Esophagus squamous epithelium (tissue), 5 donors: ENCODE measurements at regions not wholly inside any gene's neighbourhood (a gene's known extent, or its start where the extent isn't known, plus 50 kb on each side); places are given as distances from the start of the nearest gene placed in this dataset.

Experiments
- DNase-seq: peaks from one replicate; lab custom pipeline; 2025; lab: John Stamatoyannopoulos, UW
- H3K27ac ChIP-seq, 4 donors: fragments of 200-600 bp; sonication (generic); one replicate each; pipeline ENCODE4 v1.5.1; 2016 to 2019; ENCODE audit warnings: mild to moderate bottlenecking in 1 of 4
- H3K27me3 ChIP-seq, 4 donors: fragments of 200-600 bp; sonication (generic); 1 replicate in 3 of 4; 2 replicates in 1 of 4; pipeline versions ENCODE4 v1.5.1 to v1.6.0; 2017 to 2021; ENCODE audit warnings: antibody characterized with exemption in 1 of 4
- H3K36me3 ChIP-seq, 3 donors: fragments of 200-600 bp; sonication (generic); one replicate each; pipeline ENCODE4 v1.5.1; 2016 to 2019
- H3K4me1 ChIP-seq, 3 donors: fragments of 200-600 bp; sonication (generic); one replicate each; pipeline ENCODE4 v1.5.1; 2017 to 2019
- H3K4me3 ChIP-seq, 4 donors: fragments of 200-600 bp; sonication (generic); 1 replicate in 3 of 4; 2 replicates in 1 of 4; pipeline ENCODE4 v1.5.1; 2016 to 2019; ENCODE audit warnings: mild to moderate bottlenecking in 2 of 4, moderate library complexity in 1 of 4
- H3K9me3 ChIP-seq, 3 donors: fragments of 200-600 bp; sonication (generic); one replicate each; pipeline ENCODE4 v1.5.1; 2016 to 2019
- POLR2A ChIP-seq, 4 donors: fragments of 450-650 bp; IDR thresholded peaks; one replicate each; pipeline ENCODE4 v1.6.1; 2017; ENCODE audit warnings: antibody characterized with exemption in 4 of 4, mild to moderate bottlenecking in 4 of 4, moderate library complexity in 3 of 4
- WGBS, 2 donors: methylation state at CpG; one replicate each; pipeline ENCODE4 v1.1.5; 2018; 5-methylcytosine and 5-hydroxymethylcytosine counted together
- intact Hi-C: fragments of 100-400 bp; cut with DNase I; formaldehyde crosslinking; loops from one replicate; pipeline ENCODE4 v1.15.0; 2022
- TF ChIP-seq, protein P1 (sequence below), 6 experiments: fragments of 450-650 bp in 4 of 6; fragments of 200-600 bp in 2 of 6; sonication (generic) in 2 of 6; IDR thresholded peaks; one replicate each; pipeline ENCODE4 v1.5.1; 2016 to 2019; ENCODE audit warnings: antibody characterized with exemption in 6 of 6, mild to moderate bottlenecking in 4 of 6, moderate library complexity in 4 of 6
- donor health status: DM: yes; HTN: yes; CAD: no.

- intact Hi-C loops = no loop called here
- 61 to 69% methylated on average over 5 of the region's 5 CpGs for WGBS, 2 donors
- H3K9me3 ChIP-seq = peaks cover 0 to 7% (median 0%) of the 10 kb centered on the region in 3 donors
Observed at GRCh38 chr18:30139631-30140287, 902.8 kb downstream of the DSC3 start.

GRCh38 chr18:30135938-30136337 is 906.6 kb downstream of the DSC3 start:
- intact Hi-C loops = no loop called here

More at GRCh38 chr18:30139631-30140287, 902.8 kb downstream of the DSC3 start:
- Histone ChIP-seq H3K27me3 (no peaks in the 10 kb centered on the region), H3K4me1 (no peaks in the 10 kb centered on the region), H3K36me3 (no peaks in the 10 kb centered on the region), H3K4me3 (no peak overlapping the region), H3K27ac (no peak overlapping the region)
- no peak for TF ChIP-seq POLR2A (IDR thresholded peaks at IDR 0.05)
- TF ChIP-seq, protein P1, sequence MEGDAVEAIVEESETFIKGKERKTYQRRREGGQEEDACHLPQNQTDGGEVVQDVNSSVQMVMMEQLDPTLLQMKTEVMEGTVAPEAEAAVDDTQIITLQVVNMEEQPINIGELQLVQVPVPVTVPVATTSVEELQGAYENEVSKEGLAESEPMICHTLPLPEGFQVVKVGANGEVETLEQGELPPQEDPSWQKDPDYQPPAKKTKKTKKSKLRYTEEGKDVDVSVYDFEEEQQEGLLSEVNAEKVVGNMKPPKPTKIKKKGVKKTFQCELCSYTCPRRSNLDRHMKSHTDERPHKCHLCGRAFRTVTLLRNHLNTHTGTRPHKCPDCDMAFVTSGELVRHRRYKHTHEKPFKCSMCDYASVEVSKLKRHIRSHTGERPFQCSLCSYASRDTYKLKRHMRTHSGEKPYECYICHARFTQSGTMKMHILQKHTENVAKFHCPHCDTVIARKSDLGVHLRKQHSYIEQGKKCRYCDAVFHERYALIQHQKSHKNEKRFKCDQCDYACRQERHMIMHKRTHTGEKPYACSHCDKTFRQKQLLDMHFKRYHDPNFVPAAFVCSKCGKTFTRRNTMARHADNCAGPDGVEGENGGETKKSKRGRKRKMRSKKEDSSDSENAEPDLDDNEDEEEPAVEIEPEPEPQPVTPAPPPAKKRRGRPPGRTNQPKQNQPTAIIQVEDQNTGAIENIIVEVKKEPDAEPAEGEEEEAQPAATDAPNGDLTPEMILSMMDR (IDR thresholded peaks at IDR 0.05) = no peak
- no peak for DNase-seq

GRCh38 chr18:30134020-30134419 is 908.5 kb downstream of the DSC3 start:
- no peaks in the 10 kb centered on the region for H3K27me3 ChIP-seq
- TF ChIP-seq, protein P1 (IDR thresholded peaks at IDR 0.05) = no peak
- no peak for TF ChIP-seq POLR2A (IDR thresholded peaks at IDR 0.05)
- H3K4me1 ChIP-seq = no peaks in the 10 kb centered on the region
- H3K27ac ChIP-seq = no peak overlapping the region
- DNase-seq = no peak
- no peaks in the 10 kb centered on the region for H3K9me3 ChIP-seq
- 73 to 82% methylated on average over 2 of the region's 2 CpGs for WGBS, 2 donors
- no peak overlapping the region for H3K4me3 ChIP-seq
- no peaks in the 10 kb centered on the region for H3K36me3 ChIP-seq
- intact Hi-C loops = no loop called here

More at GRCh38 chr18:30135938-30136337, 906.6 kb downstream of the DSC3 start:
- H3K4me1 ChIP-seq = no peaks in the 10 kb centered on the region
- 66 to 86% methylated on average over 3 to 4 of the region's 4 CpGs for WGBS, 2 donors
- DNase-seq = no peak
- H3K4me3 ChIP-seq = no peak overlapping the region
- no peaks in the 10 kb centered on the region for H3K27me3 ChIP-seq
- H3K9me3 ChIP-seq = peaks cover 0 to 2% (median 0%) of the 10 kb centered on the region in 3 donors
- TF ChIP-seq POLR2A (IDR thresholded peaks at IDR 0.05) = no peak
- TF ChIP-seq, protein P1 (IDR thresholded peaks at IDR 0.05) = no peak
- H3K36me3 ChIP-seq = no peaks in the 10 kb centered on the region
- H3K27ac ChIP-seq = no peak overlapping the region

DNA sequence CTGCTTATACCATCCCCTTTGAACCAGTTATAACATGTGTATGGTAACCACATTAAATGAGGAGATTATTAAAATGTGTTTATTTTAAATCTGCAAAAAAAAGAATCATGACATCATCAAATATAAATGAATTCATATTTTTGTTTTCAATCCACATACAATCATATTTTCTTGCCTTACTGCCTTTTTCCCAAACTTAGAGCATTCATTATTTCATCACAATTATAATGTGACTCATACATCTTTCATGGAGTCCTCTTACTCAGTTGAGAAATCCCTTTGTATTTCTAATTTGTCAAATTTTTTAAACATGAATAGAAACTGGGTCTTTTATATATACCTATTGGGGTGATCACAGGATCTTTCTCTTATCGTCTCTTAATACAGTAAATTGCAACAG is 909.6 kb downstream of the DSC3 start:
- H3K9me3 ChIP-seq = no peaks in the 10 kb centered on the region
- 63 to 83% methylated on average over 1 of the region's 1 CpG for WGBS, 2 donors
- intact Hi-C loops = no loop called here
- TF ChIP-seq POLR2A (IDR thresholded peaks at IDR 0.05) = no peak
- TF ChIP-seq, protein P1 (IDR thresholded peaks at IDR 0.05) = no peak
- no peaks in the 10 kb centered on the region for H3K4me1 ChIP-seq
- H3K36me3 ChIP-seq = no peaks in the 10 kb centered on the region
- H3K27me3 ChIP-seq = no peaks in the 10 kb centered on the region
- no peak overlapping the region for H3K27ac ChIP-seq
- H3K4me3 ChIP-seq = no peak overlapping the region
- no peak for DNase-seq

- WGBS, 2 donors = 30 to 38% methylated on average over 1 of the region's 1 CpG
- Histone ChIP-seq H3K36me3 (no peaks in the 10 kb centered on the region), H3K4me1 (no peaks in the 10 kb centered on the region), H3K4me3 (no peak overlapping the region), H3K27ac (no peak overlapping the region), H3K27me3 (no peaks in the 10 kb centered on the region), H3K9me3 (no peaks in the 10 kb centered on the region)
- no peak for TF ChIP-seq POLR2A (IDR thresholded peaks at IDR 0.05)
- TF ChIP-seq, protein P1 (IDR thresholded peaks at IDR 0.05) = no peak
- DNase-seq = no peak
- intact Hi-C loops = no loop called here
Observed at GRCh38 chr18:30121397-30121796, 921.1 kb downstream of the DSC3 start.
